Head of caudate nucleus (tissue), 42 donors: ENCODE measurements at regions not wholly inside any gene's neighbourhood (a gene's known extent, or its start where the extent isn't known, plus 50 kb on each side); places are given as distances from the start of the nearest gene placed in this dataset.
A peak's percentile ranks its signal among the peaks of the same experiment; 100 is the strongest.

ENCODE experiments used
- DNase-seq, 42 donors: peaks; one replicate each; pipeline versions ENCODE4 v3.0.0 to v3.0.0-alpha.2; 2020 to 2021; ENCODE audit warnings: mixed read lengths in 7 of 42
- intact Hi-C: fragments of 100-400 bp; cut with DNase I; formaldehyde crosslinking; loops from one replicate; pipeline ENCODE4 v1.15.0; 2022

DNA sequence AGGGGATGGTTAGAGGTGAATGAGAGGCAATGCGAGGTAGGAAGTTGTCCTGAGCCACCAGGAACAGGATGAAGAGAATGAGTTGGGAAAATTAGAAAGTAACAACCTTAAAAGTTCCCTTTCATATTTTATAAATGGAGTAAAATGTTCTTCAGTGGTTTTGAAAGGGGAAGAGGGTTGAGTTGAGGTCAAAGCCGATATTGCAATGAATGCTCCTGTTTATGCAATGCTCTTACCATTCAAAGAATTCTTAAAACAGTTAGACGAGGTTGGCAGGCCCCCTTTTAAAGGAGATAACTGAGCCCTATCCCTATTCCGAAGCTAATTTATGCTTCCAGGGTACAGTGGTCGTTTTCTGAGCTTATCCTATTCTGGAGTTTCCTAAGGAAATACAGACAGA, 2110.3 kb upstream of the CELF4 start:
- intact Hi-C loops = no loop called here
- no peak for DNase-seq

GRCh38 chr18:39675368-39675767, 2109.8 kb upstream of the CELF4 start:
- DNase-seq = peak in 5 of 42 donors; percentile 4 to 51 (median 11)
- intact Hi-C loops = no loop called here

- intact Hi-C loops = no loop called here
- no peak for DNase-seq
These were observed 2106.6 kb upstream of the CELF4 start for GRCh38 chr18:39672171-39672570.

GRCh38 chr18:39667905-39668304, 2102.3 kb upstream of the CELF4 start:
- no peak for DNase-seq
- intact Hi-C loops = no loop called here

- intact Hi-C loops = no loop called here
- no peak for DNase-seq
These were observed 2100.9 kb upstream of the CELF4 start for GRCh38 chr18:39666541-39666940.

DNA sequence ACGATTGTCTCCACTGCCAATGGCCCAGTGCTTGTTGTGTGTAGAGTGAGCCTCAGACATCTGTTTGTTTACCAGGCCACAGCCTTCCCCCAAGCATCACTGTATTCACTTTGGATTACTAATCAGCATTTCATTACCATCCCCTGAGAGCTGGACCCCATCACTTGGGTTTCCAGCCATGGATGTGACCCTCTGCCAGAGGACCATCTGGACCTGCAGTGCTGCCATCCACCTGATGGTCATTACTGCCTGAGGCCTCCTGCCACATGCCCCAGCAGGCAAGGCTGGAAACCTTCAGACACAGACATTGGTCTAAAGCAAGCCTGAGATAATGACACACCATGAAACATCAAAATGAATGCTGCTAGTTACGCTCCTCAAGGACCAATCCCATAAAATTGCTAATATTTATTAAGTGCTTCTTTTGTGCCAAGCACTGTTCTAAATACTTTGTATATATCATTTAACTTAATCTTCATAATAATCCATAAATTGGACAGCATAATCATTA, 2096.3 kb upstream of the CELF4 start:
- peak in 1 of 42 donors; percentile 3 for DNase-seq

GRCh38 chr18:39660141-39660540, 2094.5 kb upstream of the CELF4 start:
- no peak for DNase-seq
- intact Hi-C loops = no loop called here

More for the DNA sequence above, 2096.3 kb upstream of the CELF4 start:
- intact Hi-C loops = no loop called here

- intact Hi-C loops = no loop called here
- DNase-seq = no peak
These were observed 2089.7 kb upstream of the CELF4 start for GRCh38 chr18:39655341-39655740.

DNA sequence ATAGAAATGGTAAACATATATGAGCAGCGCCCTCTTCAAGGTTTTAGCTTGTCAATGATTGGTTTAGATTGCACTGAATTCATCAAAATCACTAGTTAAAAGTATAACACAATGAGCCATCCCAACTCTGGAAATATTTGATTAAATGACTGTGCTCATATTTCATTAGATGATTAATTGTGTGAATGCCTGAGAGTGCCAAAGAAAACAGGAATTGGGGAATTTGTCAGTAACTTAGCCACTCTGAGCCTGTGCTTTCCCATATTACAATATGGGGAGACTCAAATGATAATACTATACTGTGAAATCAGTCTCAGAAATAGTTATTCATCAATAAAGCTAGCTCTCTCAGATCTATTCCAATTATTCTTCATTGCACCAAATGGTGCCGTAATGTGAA, 2087.6 kb upstream of the CELF4 start:
- DNase-seq = no peak
- intact Hi-C loops = no loop called here

DNA sequence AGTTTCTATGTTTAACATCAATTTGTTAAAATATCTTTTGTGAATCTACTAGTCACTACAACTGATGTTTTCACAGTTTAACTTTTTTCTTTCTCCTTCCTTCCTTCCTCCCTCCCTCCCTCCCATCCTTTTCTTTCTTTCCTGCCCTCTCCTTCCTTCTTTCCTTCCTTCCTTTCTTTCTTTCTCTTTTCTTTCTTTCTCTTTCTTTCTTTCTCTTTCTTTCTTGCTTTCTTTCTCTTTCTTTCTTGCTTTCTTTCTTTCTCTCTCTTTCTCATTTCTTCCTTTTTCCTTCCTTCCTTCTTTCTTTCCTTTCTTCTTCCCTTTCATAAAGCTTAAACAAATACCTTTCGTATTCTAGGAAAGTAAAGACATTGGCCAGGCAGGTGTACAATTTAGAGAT, 2083.0 kb upstream of the CELF4 start:
- intact Hi-C loops = no loop called here
- no peak for DNase-seq

DNA sequence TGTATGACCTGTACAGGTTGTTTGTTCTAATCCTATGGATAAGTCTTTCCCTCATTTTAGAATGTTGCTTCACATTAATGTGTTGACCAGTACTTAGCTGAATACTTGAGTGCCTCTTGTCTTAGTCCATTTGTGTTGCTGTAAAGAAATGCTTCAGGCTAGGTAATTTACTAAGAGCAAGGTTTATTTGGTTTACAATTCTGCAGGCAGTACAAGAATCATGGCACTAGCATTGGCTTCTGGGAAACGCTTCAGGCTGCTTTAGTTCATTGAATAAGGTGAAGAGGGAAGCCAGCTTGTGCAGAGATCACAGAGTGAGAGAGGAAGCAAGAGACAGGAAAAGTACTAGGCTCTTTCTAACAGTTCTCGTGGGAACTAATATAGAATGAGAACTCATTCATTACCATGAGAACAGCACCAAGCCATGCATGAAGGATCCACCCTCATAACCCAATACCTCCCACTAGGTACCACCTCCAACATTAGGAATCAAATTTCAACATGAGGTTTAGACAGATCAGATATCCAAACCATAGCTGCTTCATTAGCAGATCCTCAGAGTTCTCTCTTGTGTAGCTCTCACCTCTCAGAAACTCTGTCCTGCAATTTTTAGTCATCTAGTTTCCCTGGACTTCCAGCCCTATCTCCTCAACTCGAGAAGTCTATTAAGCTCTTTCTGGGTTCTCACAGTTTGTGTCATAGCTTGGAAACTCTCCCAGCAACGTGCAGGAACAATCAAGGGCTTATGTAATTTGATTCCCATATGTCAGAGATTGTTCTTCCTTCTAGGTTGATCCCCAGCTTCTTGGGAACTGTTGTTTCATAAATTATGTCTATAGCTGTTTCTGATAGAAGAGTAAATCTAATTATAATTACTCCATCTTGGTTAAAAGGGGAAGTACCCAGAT, 2082.3 kb upstream of the CELF4 start:
- no peak for DNase-seq
- intact Hi-C loops = no loop called here

DNA sequence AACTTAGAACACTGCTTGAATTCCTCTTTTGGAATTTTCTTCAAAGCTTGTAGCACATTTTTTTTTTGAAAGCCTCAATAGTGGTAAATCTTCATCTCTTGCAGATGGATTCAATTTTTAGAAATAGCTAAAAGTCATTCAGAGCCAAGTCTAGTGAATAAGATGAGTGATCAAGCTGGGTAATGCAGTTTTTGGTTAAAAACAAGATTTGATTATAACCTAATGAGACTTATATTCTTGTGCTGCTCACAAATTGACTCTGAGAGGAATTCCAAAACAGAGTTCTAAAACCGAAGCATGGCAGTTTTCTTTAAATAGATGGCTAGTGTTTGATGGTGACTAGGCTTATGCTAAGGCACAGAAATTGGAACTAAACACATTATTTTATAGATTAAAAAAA, 2072.6 kb upstream of the CELF4 start:
- intact Hi-C loops = no loop called here

GRCh38 chr18:39636931-39637330, 2071.3 kb upstream of the CELF4 start:
- DNase-seq = no peak
- intact Hi-C loops = no loop called here

More for the DNA sequence above, 2072.6 kb upstream of the CELF4 start:
- no peak for DNase-seq

- intact Hi-C loops = no loop called here
- no peak for DNase-seq
These were observed 2070.4 kb upstream of the CELF4 start for GRCh38 chr18:39635966-39636365.

DNA sequence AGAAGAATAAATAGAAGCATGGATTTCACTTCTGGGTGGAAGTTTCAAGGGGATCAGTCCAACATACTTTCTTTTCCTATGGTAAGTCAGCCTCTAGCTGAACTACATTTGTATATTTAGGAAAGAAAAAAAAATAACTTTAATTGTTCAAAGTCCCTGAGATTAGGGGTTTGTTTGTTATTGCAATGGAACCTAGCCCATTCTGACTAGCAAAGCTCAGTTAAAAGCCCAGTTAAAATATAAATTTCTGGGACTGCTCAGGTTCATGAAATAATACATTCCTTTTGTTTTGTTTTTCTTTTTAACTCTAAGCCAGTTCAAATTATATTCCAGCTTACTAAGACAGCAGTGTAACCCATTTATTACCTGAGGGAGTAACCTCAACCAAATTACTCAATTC, 2069.6 kb upstream of the CELF4 start:
- intact Hi-C loops = no loop called here
- DNase-seq = no peak

DNA sequence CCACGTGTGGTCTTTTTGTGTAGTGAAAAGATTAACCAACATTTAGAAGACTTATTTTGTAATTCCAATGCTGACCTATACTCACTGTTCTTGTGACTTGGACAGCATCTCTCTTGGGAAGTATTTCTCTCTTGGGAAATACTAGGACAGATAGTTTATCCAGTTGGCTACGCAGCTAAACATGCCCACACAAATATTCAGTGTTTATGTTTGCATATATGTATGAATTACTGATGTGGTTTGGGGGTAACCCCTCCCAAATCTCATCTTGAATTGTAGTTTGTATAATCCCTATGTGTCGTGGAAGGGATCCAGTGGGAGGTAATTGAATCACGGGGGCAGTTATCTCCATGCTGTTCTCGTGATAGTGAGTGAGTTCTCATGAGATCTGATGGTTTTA, 2062.3 kb upstream of the CELF4 start:
- intact Hi-C loops = no loop called here
- no peak for DNase-seq

DNA sequence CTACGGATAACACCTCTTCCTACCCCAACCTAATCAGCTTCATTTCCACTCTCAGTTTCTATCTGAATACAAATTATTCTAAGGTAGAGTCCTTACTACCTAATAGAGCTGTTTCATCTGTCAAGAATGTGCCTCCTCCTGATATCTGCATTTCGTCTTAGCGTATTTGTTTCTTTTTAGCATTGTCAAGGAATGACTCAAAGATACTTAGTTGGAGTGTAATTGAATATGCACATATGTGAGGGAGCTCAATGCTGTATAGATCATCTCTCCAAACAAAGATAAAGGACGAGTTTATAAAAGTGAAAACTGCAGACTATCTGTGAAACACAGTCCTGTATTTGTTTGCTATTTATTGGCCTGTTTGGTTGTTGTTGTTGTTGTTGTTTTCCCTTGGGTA, 2059.4 kb upstream of the CELF4 start:
- intact Hi-C loops = no loop called here
- DNase-seq = no peak

- intact Hi-C loops = no loop called here
- no peak for DNase-seq
These were observed 2056.8 kb upstream of the CELF4 start for GRCh38 chr18:39622431-39622830.

DNA sequence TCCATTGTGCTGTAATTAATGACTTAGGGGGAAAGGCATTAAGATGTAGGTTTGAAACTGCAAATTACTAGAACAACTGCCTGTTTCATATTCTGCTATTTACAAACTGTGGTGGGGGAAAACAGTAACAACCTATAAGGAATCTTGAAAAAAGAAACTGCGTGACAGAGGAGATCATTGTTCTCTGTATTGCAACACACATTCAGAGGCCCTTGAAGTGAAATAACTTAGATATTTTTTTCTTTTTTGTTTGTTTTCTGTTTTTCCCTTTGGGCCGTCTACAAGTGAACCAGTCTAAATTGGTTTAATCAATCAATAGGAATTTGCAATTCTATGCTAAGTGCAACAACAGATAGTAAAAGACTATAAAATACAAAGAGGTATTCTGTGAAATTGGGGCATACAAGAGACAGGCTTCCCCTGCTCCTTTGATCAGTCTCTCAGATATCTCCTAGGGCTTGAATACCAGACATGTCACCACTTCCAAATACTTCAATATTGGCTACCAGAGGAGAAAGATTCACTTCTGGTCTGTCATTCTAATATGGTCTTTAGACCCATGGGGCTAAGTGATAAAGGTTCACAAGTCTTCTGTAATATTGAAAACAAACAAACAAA, 2055.1 kb upstream of the CELF4 start:
- DNase-seq = no peak
- intact Hi-C loops = no loop called here

DNA sequence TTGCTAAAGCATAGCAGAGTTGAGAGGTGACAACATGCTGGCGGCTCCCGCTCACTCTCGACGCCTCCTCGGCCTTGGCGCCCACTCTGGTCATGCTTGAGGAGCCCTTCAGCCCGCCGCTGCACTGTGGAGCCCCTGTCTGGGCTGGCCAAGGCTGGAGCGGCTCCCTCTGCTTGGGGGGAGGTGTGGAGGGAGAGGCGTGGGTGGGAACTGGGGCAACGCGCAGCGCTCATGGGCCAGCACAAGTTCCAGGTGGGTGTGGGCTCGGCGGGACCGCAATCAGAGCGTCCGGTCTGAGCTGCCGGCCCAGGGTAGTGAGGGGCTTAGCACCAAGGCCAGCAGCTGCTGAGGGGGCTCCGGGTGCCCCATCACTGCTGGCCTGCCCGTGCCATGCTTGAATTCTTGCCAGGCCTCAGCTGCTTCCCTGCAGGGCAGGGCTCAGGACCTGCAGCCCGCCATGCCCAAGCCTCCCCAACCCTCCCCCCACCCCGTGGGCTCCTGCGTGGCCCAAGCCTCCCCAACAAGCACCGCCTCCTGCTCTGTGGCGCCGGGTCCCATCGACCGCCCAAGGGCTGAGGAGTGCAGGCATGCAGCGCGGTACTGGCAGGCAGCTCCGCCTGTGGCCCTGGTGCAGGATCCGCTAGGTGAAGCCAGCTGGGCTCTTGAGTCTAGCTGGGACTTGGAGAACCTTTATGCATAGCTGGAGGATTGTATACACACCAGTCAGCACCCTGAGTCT, 2052.8 kb upstream of the CELF4 start:
- no peak for DNase-seq
- intact Hi-C loops = no loop called here
